ENCODE measurements at regions not wholly inside any gene's neighbourhood (a gene's known extent, or its start where the extent isn't known, plus 50 kb on each side); places are given as distances from the start of the nearest gene placed in this dataset.

DNA sequence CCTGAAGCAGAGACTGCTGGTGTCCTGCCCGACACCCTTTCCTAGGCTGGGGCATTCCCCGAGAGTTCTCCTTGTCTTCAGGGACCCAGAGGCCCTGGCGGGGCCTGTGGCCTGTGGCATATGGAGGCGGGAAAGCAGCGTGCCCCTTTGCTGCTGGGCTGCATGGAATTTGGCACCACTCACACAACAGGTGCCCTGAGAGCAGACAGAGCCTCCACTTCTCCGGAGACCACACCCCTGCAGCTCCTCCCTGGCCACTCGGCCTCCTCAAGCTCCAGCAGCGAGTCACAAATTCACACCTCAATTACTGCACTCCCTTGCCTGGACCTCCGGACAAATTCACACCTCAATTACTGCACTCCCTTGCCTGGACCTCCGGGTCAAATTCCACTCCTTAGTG lies 1375.2 kb downstream of the TBC1D22A start:
- no peak overlapping the region for H3K4me3 ChIP-seq (replicated peaks in 1 of 2; ENCODE audit: low read depth in 1 of 2, low read length in 2 of 2)
- ChIA-PET RAD21 (ENCODE audit: low non-redundant PET in 1 of 2, low total read pairs in 2 of 2, uncharacterized antibody in 2 of 2, unreplicated experiment in 2 of 2) (no interaction called here), CTCF (no interaction called here), POLR2A (no interaction called here)
- intact Hi-C loops (cut with micrococcal nuclease), result no loop called here
- no peak for DNase-seq (ENCODE audit: low read depth, low spot score)
- no peaks in the 10 kb centered on the region for H3K4me1 ChIP-seq (ENCODE audit: control insufficient read depth in 1 of 2, insufficient read depth in 2 of 2, low read length in 2 of 2)
- H3K4me2 ChIP-seq (ENCODE audit: low read length), result no peak overlapping the region
- H3K27me3 ChIP-seq (ENCODE audit: insufficient read depth, low read length), result peaks cover 4% of the 10 kb centered on the region; the same call in 1 of the 2 replicates
- no peaks in the 10 kb centered on the region for H4K20me1 ChIP-seq (ENCODE audit: insufficient read depth)
- no TSS peak for BruUV-seq (replicated peaks)
- no peaks in the 10 kb centered on the region; a peak in 1 of 4 replicates for H3K9me3 ChIP-seq (ENCODE audit: control insufficient read depth in 1 of 2, insufficient read depth in 1 of 2, low read depth in 1 of 2, low read length in 2 of 2)
- peak; percentile 59; the same call in 1 of the 2 replicates for ATAC-seq
- H2AFZ ChIP-seq (ENCODE audit: low read depth, low read length, poor library complexity, severe bottlenecking), result no peak overlapping the region
- H3K27ac ChIP-seq (ENCODE audit: low read depth, low read length), result no peak overlapping the region
- TF ChIP-seq EZH2phosphoT487 (IDR thresholded peaks at IDR 0.05; ENCODE audit: borderline replicate concordance) (no peak), ZFX (IDR thresholded peaks at IDR 0.05) (no peak), JUND (IDR thresholded peaks at IDR 0.05) (no peak), SP1 (IDR thresholded peaks at IDR 0.05; ENCODE audit: low read depth) (no peak), FOSL1 (IDR thresholded peaks at IDR 0.05; ENCODE audit: low read depth) (no peak), SIN3A (IDR thresholded peaks at IDR 0.05; ENCODE audit: low read depth) (no peak)
- TF ChIP-seq, protein P1, sequence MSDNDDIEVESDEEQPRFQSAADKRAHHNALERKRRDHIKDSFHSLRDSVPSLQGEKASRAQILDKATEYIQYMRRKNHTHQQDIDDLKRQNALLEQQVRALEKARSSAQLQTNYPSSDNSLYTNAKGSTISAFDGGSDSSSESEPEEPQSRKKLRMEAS (IDR thresholded peaks at IDR 0.05), result no peak
- TF ChIP-seq, protein P2, sequence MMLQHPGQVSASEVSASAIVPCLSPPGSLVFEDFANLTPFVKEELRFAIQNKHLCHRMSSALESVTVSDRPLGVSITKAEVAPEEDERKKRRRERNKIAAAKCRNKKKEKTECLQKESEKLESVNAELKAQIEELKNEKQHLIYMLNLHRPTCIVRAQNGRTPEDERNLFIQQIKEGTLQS (IDR thresholded peaks at IDR 0.05), result no peak
- no peak overlapping the region for H3K9ac ChIP-seq (ENCODE audit: low read length)
- H3K79me2 ChIP-seq (ENCODE audit: insufficient read depth, low read length), result no peaks in the 10 kb centered on the region
- no peaks in the 10 kb centered on the region for H3K36me3 ChIP-seq (ENCODE audit: control insufficient read depth in 1 of 2, insufficient read depth in 2 of 2, low read length in 2 of 2)
- no peaks in the 10 kb centered on the region for H3K9me2 ChIP-seq (ENCODE audit: insufficient read depth)

DNA sequence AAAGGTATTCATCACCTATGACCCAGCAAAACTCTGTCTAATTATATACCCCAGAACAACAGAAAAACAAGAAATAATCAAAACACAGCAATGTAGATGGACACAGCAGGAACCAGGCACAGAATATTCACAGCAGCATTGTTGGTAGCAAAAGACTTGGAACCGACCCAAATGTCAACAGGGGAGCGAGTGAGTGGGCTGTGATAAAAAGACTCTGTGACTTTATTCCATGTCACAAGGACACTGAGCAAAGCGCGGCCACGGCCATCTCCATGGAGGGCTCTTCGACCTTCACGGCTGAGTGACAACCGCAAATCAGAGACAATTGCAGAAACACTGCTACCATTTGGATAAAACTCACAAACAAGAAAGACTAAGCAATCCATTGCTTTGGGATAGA lies 1373.1 kb downstream of the TBC1D22A start:
- ATAC-seq (no peak), DNase-seq (ENCODE audit: low read depth, low spot score) (no peak)
- ChIA-PET CTCF (no interaction called here), POLR2A (no interaction called here), RAD21 (ENCODE audit: low non-redundant PET in 1 of 2, low total read pairs in 2 of 2, uncharacterized antibody in 2 of 2, unreplicated experiment in 2 of 2) (no interaction called here)
- no peak overlapping the region for H3K27ac ChIP-seq (ENCODE audit: low read depth, low read length)
- TF ChIP-seq, protein P1 (IDR thresholded peaks at IDR 0.05), result no peak
- no peak for TF ChIP-seq EZH2 (IDR thresholded peaks at IDR 0.05)
- H3K9me3 ChIP-seq (ENCODE audit: control insufficient read depth in 1 of 2, insufficient read depth in 1 of 2, low read depth in 1 of 2, low read length in 2 of 2), result no peaks in the 10 kb centered on the region; a peak in 1 of 4 replicates
- H3K27me3 ChIP-seq (ENCODE audit: insufficient read depth, low read length), result no peaks in the 10 kb centered on the region
- no peak overlapping the region for H3K4me3 ChIP-seq (replicated peaks in 1 of 2; ENCODE audit: low read depth in 1 of 2, low read length in 2 of 2)
- intact Hi-C loops (cut with micrococcal nuclease), result no loop called here
- BruUV-seq (replicated peaks), result no TSS peak
- H3K9me2 ChIP-seq (ENCODE audit: insufficient read depth), result no peaks in the 10 kb centered on the region
- H3K79me2 ChIP-seq (ENCODE audit: insufficient read depth, low read length), result no peaks in the 10 kb centered on the region
- no peak overlapping the region for H3K4me2 ChIP-seq (ENCODE audit: low read length)
- no peak overlapping the region for H2AFZ ChIP-seq (ENCODE audit: low read depth, low read length, poor library complexity, severe bottlenecking)
- H3K36me3 ChIP-seq (ENCODE audit: control insufficient read depth in 1 of 2, insufficient read depth in 2 of 2, low read length in 2 of 2), result no peaks in the 10 kb centered on the region
- no peak overlapping the region for H3K9ac ChIP-seq (ENCODE audit: low read length)
- no peaks in the 10 kb centered on the region for H4K20me1 ChIP-seq (ENCODE audit: insufficient read depth)
- H3K4me1 ChIP-seq (ENCODE audit: control insufficient read depth in 1 of 2, insufficient read depth in 2 of 2, low read length in 2 of 2), result no peaks in the 10 kb centered on the region
